ENCODE measurements at regions not wholly inside any gene's neighbourhood (a gene's known extent, or its start where the extent isn't known, plus 50 kb on each side); places are given as distances from the start of the nearest gene placed in this dataset.

DNA sequence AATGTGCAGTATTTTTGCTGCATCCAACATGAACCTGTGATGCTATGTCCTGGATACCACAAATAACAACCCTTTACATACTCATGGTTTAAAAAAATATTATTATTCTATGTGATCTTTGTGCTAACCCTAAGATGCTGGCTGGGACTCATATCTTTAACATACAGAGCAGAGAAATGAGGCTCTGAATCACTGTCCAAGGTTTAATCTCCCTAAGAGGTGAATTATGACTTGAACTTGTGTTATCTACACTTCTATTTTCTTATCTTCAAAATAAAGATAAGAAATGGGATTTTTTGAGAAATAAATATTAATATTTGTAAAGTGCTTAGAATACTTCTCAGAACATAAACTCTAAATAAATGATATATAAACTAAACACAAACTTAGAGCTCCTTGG is 68.8 kb upstream of the GRIA1 start:
- no peak for TF ChIP-seq CSRNP3 (CRISPR knock-in tag; IDR thresholded peaks at IDR 0.05)
- no peak for TF ChIP-seq ARNTL (CRISPR knock-in tag; IDR thresholded peaks at IDR 0.05; ENCODE audit: borderline replicate concordance, low read depth)
- no peak for TF ChIP-seq ZNF8 (CRISPR knock-in tag; IDR thresholded peaks at IDR 0.05)
- TF ChIP-seq TCF4 (CRISPR knock-in tag; IDR thresholded peaks at IDR 0.05; ENCODE audit: borderline replicate concordance), result no peak
- TF ChIP-seq, protein P1, sequence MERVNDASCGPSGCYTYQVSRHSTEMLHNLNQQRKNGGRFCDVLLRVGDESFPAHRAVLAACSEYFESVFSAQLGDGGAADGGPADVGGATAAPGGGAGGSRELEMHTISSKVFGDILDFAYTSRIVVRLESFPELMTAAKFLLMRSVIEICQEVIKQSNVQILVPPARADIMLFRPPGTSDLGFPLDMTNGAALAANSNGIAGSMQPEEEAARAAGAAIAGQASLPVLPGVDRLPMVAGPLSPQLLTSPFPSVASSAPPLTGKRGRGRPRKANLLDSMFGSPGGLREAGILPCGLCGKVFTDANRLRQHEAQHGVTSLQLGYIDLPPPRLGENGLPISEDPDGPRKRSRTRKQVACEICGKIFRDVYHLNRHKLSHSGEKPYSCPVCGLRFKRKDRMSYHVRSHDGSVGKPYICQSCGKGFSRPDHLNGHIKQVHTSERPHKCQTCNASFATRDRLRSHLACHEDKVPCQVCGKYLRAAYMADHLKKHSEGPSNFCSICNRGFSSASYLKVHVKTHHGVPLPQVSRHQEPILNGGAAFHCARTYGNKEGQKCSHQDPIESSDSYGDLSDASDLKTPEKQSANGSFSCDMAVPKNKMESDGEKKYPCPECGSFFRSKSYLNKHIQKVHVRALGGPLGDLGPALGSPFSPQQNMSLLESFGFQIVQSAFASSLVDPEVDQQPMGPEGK (CRISPR knock-in tag; IDR thresholded peaks at IDR 0.05; ENCODE audit: borderline replicate concordance), result no peak
- TF ChIP-seq ZFP30 (CRISPR knock-in tag; IDR thresholded peaks at IDR 0.05), result no peak
- no peak for TF ChIP-seq CREB5 (CRISPR knock-in tag; IDR thresholded peaks at IDR 0.05; ENCODE audit: low read depth)
- ATAC-seq, result no peak

GRCh38 chr5:153425914-153426313 is 64.6 kb upstream of the GRIA1 start:
- ATAC-seq, result no peak
- no peak for TF ChIP-seq TOX (CRISPR knock-in tag; IDR thresholded peaks at IDR 0.05; ENCODE audit: borderline replicate concordance)
- TF ChIP-seq OSR1 (CRISPR knock-in tag; IDR thresholded peaks at IDR 0.05), result no peak
- no peak for TF ChIP-seq TCF4 (CRISPR knock-in tag; IDR thresholded peaks at IDR 0.05; ENCODE audit: borderline replicate concordance)
- TF ChIP-seq ARNTL (CRISPR knock-in tag; IDR thresholded peaks at IDR 0.05; ENCODE audit: borderline replicate concordance, low read depth), result no peak

DNA sequence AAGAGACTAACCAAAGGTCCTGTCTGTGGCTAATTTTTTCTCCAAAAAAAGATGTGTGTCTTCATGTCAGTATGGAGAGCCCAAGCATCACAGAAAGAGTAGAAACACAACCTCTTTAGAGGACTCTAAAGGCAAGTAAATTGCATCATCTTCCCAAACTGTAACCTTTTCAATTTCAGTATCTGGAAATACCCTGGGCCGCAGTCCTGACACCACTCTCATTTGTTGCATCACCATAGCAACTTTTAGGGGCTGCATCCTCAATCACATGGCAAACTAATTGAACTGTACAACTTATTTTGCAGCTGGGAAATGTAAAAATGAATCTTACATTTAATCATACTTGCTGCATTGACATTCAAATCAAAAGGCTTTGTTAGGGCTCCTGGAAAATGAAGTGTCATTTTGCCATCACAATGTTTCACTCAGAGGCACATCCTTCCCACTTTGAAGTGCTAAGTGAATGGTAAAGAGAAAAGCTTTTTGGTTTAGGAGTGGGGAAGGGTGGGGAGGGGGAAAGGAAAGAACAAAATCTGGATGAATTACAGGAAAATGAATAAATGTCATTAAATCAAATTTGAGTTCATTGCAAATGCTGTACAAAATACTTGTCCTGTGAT is 60.6 kb upstream of the GRIA1 start:
- TF ChIP-seq GLIS3 (CRISPR knock-in tag; IDR thresholded peaks at IDR 0.05) (no peak), OSR1 (CRISPR knock-in tag; IDR thresholded peaks at IDR 0.05) (no peak), ZNF8 (CRISPR knock-in tag; IDR thresholded peaks at IDR 0.05) (no peak), RARB (CRISPR knock-in tag; IDR thresholded peaks at IDR 0.05) (no peak), CSRNP3 (CRISPR knock-in tag; IDR thresholded peaks at IDR 0.05) (no peak), CREB5 (CRISPR knock-in tag; IDR thresholded peaks at IDR 0.05; ENCODE audit: low read depth) (no peak), ARNTL (CRISPR knock-in tag; IDR thresholded peaks at IDR 0.05; ENCODE audit: borderline replicate concordance, low read depth) (no peak), TCF4 (CRISPR knock-in tag; IDR thresholded peaks at IDR 0.05; ENCODE audit: borderline replicate concordance) (no peak), ZC3H10 (CRISPR knock-in tag; IDR thresholded peaks at IDR 0.05) (no peak), ZFP3 (CRISPR knock-in tag; IDR thresholded peaks at IDR 0.05) (no peak), ISL1 (CRISPR knock-in tag; IDR thresholded peaks at IDR 0.05) (no peak), TOX (CRISPR knock-in tag; IDR thresholded peaks at IDR 0.05; ENCODE audit: borderline replicate concordance) (no peak), PPARA (CRISPR knock-in tag; IDR thresholded peaks at IDR 0.05; ENCODE audit: borderline replicate concordance) (no peak), ESRRG (CRISPR knock-in tag; IDR thresholded peaks at IDR 0.05) (no peak), ZNF565 (CRISPR knock-in tag; conservative IDR thresholded peaks at IDR 0.05; ENCODE audit: low read depth) (no peak)
- TF ChIP-seq, protein P1 (CRISPR knock-in tag; IDR thresholded peaks at IDR 0.05; ENCODE audit: borderline replicate concordance), result no peak
- TF ChIP-seq, protein P2, sequence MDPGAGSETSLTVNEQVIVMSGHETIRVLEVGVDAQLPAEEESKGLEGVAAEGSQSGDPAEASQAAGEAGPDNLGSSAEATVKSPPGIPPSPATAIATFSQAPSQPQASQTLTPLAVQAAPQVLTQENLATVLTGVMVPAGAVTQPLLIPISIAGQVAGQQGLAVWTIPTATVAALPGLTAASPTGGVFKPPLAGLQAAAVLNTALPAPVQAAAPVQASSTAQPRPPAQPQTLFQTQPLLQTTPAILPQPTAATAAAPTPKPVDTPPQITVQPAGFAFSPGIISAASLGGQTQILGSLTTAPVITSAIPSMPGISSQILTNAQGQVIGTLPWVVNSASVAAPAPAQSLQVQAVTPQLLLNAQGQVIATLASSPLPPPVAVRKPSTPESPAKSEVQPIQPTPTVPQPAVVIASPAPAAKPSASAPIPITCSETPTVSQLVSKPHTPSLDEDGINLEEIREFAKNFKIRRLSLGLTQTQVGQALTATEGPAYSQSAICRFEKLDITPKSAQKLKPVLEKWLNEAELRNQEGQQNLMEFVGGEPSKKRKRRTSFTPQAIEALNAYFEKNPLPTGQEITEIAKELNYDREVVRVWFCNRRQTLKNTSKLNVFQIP (CRISPR knock-in tag; IDR thresholded peaks at IDR 0.05; ENCODE audit: borderline replicate concordance, low read depth), result no peak
- no peak for ATAC-seq
